CD14-positive monocyte (primary cell): ENCODE measurements at regions not wholly inside any gene's neighbourhood (a gene's known extent, or its start where the extent isn't known, plus 50 kb on each side); places are given as distances from the start of the nearest gene placed in this dataset.

ENCODE experiments used
- DNase-seq, 3 donors: peaks; one replicate each; pipeline ENCODE4 v3.0.0-alpha.2; 2011 to 2022
- H2AFZ ChIP-seq: 2 replicates; pipeline ENCODE4 v1.6.0; 2012; ENCODE audit warnings: mild to moderate bottlenecking, low read depth, low read length, inconsistent platforms; ENCODE audit not compliant: insufficient read depth, poor library complexity, severe bottlenecking
- H3K27ac ChIP-seq, 2 donors: 1 replicate in 1 of 2; 2 replicates in 1 of 2; pipeline ENCODE4 v1.5.1; 2012 to 2013; ENCODE audit warnings: low read length in 2 of 2, control low read depth in 1 of 2, inconsistent platforms in 1 of 2, low read depth in 1 of 2, mild to moderate bottlenecking in 1 of 2
- H3K27me3 ChIP-seq, 2 donors: one replicate each; pipeline versions ENCODE4 v1.6.0 to v1.6.1; 2011 to 2013; ENCODE audit warnings: low read length in 2 of 2; ENCODE audit not compliant: control insufficient read depth in 2 of 2, insufficient read depth in 2 of 2
- H3K36me3 ChIP-seq, 2 donors: replicated peaks in 1 of 2; 1 replicate in 1 of 2; 2 replicates in 1 of 2; pipeline versions ENCODE4 v1.5.1 to v1.6.1; 2012 to 2013; ENCODE audit warnings: low read length in 2 of 2, control low read depth in 1 of 2, inconsistent platforms in 1 of 2, mild to moderate bottlenecking in 1 of 2; ENCODE audit not compliant: insufficient read depth in 2 of 2, control insufficient read depth in 1 of 2
- H3K4me1 ChIP-seq, 2 donors: 1 replicate in 1 of 2; 2 replicates in 1 of 2; pipeline versions ENCODE4 v1.5.1 to v1.6.1; 2012 to 2013; ENCODE audit warnings: low read length in 2 of 2, control low read depth in 1 of 2, inconsistent platforms in 1 of 2, mild to moderate bottlenecking in 1 of 2, moderate library complexity in 1 of 2; ENCODE audit not compliant: insufficient read depth in 2 of 2, control insufficient read depth in 1 of 2
- H3K4me2 ChIP-seq: replicated peaks from 2 replicates; pipeline ENCODE3; 2012; ENCODE audit warnings: low read length, moderate library complexity, mild to moderate bottlenecking; ENCODE audit not compliant: poor library complexity, severe bottlenecking; ENCODE audit errors: extremely low read depth
- H3K4me3 ChIP-seq, 3 experiments: fragments of 200-600 bp in 1 of 3; sonication (generic) in 1 of 3; replicated peaks in 1 of 3; 1 replicate in 2 of 3; 2 replicates in 1 of 3; pipeline ENCODE4 v1.5.1; 2011 to 2013; ENCODE audit warnings: low read length in 3 of 3, mild to moderate bottlenecking in 3 of 3, control low read depth in 2 of 3, low read depth in 2 of 3, inconsistent platforms in 1 of 3, moderate library complexity in 1 of 3
- H3K79me2 ChIP-seq: 2 replicates; pipeline ENCODE4 v1.6.0; 2012; ENCODE audit warnings: mild to moderate bottlenecking, control low read depth, inconsistent platforms, low read length, moderate library complexity; ENCODE audit not compliant: insufficient read depth
- H3K9ac ChIP-seq: 2 replicates; pipeline ENCODE4 v1.6.0; 2017; ENCODE audit warnings: low read length, mild to moderate bottlenecking; ENCODE audit not compliant: insufficient read depth, poor library complexity, severe bottlenecking
- H3K9me3 ChIP-seq, 2 donors: replicated peaks in 1 of 2; 1 replicate in 1 of 2; 2 replicates in 1 of 2; pipeline versions ENCODE4 v1.5.1 to v1.6.1; 2012 to 2013; ENCODE audit warnings: low read length in 2 of 2, control low read depth in 1 of 2; ENCODE audit not compliant: control insufficient read depth in 1 of 2, insufficient read depth in 1 of 2
- H4K20me1 ChIP-seq: 2 replicates; pipeline ENCODE4 v1.6.0; 2012; ENCODE audit warnings: mild to moderate bottlenecking, low read length, control low read depth, moderate library complexity; ENCODE audit not compliant: insufficient read depth
- H3K27ac Mint-ChIP-seq, 7 donors: one replicate each; pipeline ENCODE4 v1.8.0; 2020; ENCODE audit warnings: mild to moderate bottlenecking in 7 of 7, mixed read lengths in 7 of 7, moderate library complexity in 6 of 7, inconsistent platforms in 2 of 7
- H3K27me3 Mint-ChIP-seq, 3 donors: one replicate each; pipeline ENCODE4 v1.8.0; 2021 to 2022; ENCODE audit warnings: low read depth in 3 of 3, mild to moderate bottlenecking in 3 of 3, mixed read lengths in 3 of 3, moderate library complexity in 3 of 3, inconsistent platforms in 1 of 3
- H3K36me3 Mint-ChIP-seq, 2 donors: one replicate each; pipeline ENCODE4 v1.8.0; 2020; ENCODE audit warnings: mixed read lengths in 2 of 2, inconsistent platforms in 1 of 2, mild to moderate bottlenecking in 1 of 2
- H3K4me1 Mint-ChIP-seq: one replicate; pipeline ENCODE4 v1.8.0; 2020; ENCODE audit warnings: mild to moderate bottlenecking, mixed read lengths
- H3K4me3 Mint-ChIP-seq, 2 donors: one replicate each; pipeline ENCODE4 v1.8.0; 2020; ENCODE audit warnings: mild to moderate bottlenecking in 2 of 2, mixed read lengths in 2 of 2, moderate library complexity in 1 of 2
- H3K9me3 Mint-ChIP-seq, 7 donors: one replicate each; pipeline ENCODE4 v1.8.0; 2020 to 2022; ENCODE audit warnings: mixed read lengths in 7 of 7, mild to moderate bottlenecking in 6 of 7, moderate library complexity in 6 of 7, inconsistent platforms in 2 of 7
- WGBS: methylation state at CpG from one replicate; pipeline ENCODE4 v1.1.5; 2013; ENCODE audit warnings: missing lambda C conversion rate; ENCODE audit not compliant: insufficient coverage; 5-methylcytosine and 5-hydroxymethylcytosine counted together
- intact Hi-C, 2 donors: fragments of 100-400 bp; cut with micrococcal nuclease; formaldehyde crosslinking; loops; one replicate each; pipeline versions ENCODE4 v1.15.0 to v1.15.1; 2023
- TF ChIP-seq, protein P1 (sequence below): fragments of 200-600 bp; IDR thresholded peaks from one replicate; pipeline ENCODE4 v1.8.0; 2022; ENCODE audit warnings: antibody characterized with exemption, mild to moderate bottlenecking

DNA sequence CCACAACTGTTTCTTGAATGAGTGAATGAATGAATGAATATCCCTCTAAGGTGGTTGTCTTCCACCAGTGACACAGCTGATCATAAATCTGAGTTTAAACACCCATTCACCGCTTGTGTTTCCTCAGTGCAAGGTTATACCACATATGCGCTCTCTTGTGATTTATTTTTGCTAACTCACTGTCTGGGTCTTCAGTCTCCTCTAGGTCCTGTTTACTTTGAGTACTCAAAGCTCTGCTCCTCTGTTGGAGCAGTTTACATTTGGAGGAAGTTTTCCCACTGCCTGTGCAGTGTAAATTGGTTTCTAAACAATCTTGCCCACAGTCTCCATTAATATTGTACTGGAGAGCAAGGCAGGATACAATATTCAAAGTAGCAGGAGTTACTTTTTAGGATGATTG, 212.6 kb upstream of the JADE1 start:
- Histone ChIP-seq H3K4me1 (no peaks in the 10 kb centered on the region), H3K4me2 (no peak overlapping the region), H3K36me3 (no peaks in the 10 kb centered on the region), H4K20me1 (no peaks in the 10 kb centered on the region), H3K79me2 (no peaks in the 10 kb centered on the region), H3K27me3 (no peaks in the 10 kb centered on the region), H3K4me3 (no peak overlapping the region), H3K27ac (no peak overlapping the region), H3K9me3 (no peaks in the 10 kb centered on the region), H2AFZ (no peak overlapping the region), H3K9ac (no peak overlapping the region)
- peaks cover 5 to 14% (median 10%) of the 10 kb centered on the region in 7 donors for H3K9me3 Mint-ChIP-seq
- H3K27ac Mint-ChIP-seq, result no peak overlapping the region
- H3K36me3 Mint-ChIP-seq, result no peaks in the 10 kb centered on the region
- H3K4me3 Mint-ChIP-seq, result no peak overlapping the region
- H3K4me1 Mint-ChIP-seq, result no peaks in the 10 kb centered on the region
- no CpG with 5 or more reads among the region's 2 CpGs for WGBS
- no peak for DNase-seq
- TF ChIP-seq, protein P1, sequence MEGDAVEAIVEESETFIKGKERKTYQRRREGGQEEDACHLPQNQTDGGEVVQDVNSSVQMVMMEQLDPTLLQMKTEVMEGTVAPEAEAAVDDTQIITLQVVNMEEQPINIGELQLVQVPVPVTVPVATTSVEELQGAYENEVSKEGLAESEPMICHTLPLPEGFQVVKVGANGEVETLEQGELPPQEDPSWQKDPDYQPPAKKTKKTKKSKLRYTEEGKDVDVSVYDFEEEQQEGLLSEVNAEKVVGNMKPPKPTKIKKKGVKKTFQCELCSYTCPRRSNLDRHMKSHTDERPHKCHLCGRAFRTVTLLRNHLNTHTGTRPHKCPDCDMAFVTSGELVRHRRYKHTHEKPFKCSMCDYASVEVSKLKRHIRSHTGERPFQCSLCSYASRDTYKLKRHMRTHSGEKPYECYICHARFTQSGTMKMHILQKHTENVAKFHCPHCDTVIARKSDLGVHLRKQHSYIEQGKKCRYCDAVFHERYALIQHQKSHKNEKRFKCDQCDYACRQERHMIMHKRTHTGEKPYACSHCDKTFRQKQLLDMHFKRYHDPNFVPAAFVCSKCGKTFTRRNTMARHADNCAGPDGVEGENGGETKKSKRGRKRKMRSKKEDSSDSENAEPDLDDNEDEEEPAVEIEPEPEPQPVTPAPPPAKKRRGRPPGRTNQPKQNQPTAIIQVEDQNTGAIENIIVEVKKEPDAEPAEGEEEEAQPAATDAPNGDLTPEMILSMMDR, result no peak
- intact Hi-C loops, result no loop called here
- H3K27me3 Mint-ChIP-seq, result peaks cover 2 to 4% (median 3%) of the 10 kb centered on the region in 3 donors

GRCh38 chr4:128596115-128596514, 213.4 kb upstream of the JADE1 start:
- WGBS, result 78% methylated on average over 3 of the region's 5 CpGs
- Mint-ChIP-seq H3K4me1 (no peaks in the 10 kb centered on the region), H3K27ac (no peak overlapping the region), H3K4me3 (no peak overlapping the region), H3K36me3 (no peaks in the 10 kb centered on the region), H3K9me3 (peaks cover 7 to 14% (median 10%) of the 10 kb centered on the region in 7 donors), H3K27me3 (peaks cover 2 to 6% (median 5%) of the 10 kb centered on the region in 3 donors)
- Histone ChIP-seq H2AFZ (no peak overlapping the region), H4K20me1 (no peaks in the 10 kb centered on the region), H3K9ac (no peak overlapping the region), H3K4me1 (no peaks in the 10 kb centered on the region), H3K4me3 (no peak overlapping the region), H3K9me3 (no peaks in the 10 kb centered on the region), H3K27me3 (no peaks in the 10 kb centered on the region), H3K36me3 (no peaks in the 10 kb centered on the region), H3K4me2 (no peak overlapping the region), H3K79me2 (no peaks in the 10 kb centered on the region), H3K27ac (no peak overlapping the region)
- intact Hi-C loops, result no loop called here
- TF ChIP-seq, protein P1, result no peak
- no peak for DNase-seq
